GM19324 (cell line): ENCODE measurements at regions not wholly inside any gene's neighbourhood (a gene's known extent, or its start where the extent isn't known, plus 50 kb on each side); places are given as distances from the start of the nearest gene placed in this dataset.

Experiments
- ATAC-seq: cut with Tn5 transposase; IDR thresholded peaks from one replicate; pipeline ENCODE4 v1.9.1; 2021; ENCODE audit warnings: mild to moderate bottlenecking, moderate library complexity; ENCODE audit not compliant: unreplicated experiment, low FRiP score

- no peak for ATAC-seq
Observed at GRCh38 chr10:25661632-25662031, 272.4 kb upstream of the MYO3A start.

- no peak for ATAC-seq
Observed at GRCh38 chr10:25666276-25666675, 267.8 kb upstream of the MYO3A start.

GRCh38 chr10:25675204-25675603 is 258.8 kb upstream of the MYO3A start:
- no peak for ATAC-seq

GRCh38 chr10:25675615-25676014 is 258.4 kb upstream of the MYO3A start:
- ATAC-seq, result no peak

GRCh38 chr10:25678220-25678619 is 255.8 kb upstream of the MYO3A start:
- no peak for ATAC-seq

- ATAC-seq, result no peak
Observed at GRCh38 chr10:25678666-25679065, 255.4 kb upstream of the MYO3A start.

- no peak for ATAC-seq
Observed at GRCh38 chr10:25682203-25682851, 251.7 kb upstream of the MYO3A start.

GRCh38 chr10:25683344-25683743 is 250.7 kb upstream of the MYO3A start:
- no peak for ATAC-seq

GRCh38 chr10:25687521-25687920 is 246.5 kb upstream of the MYO3A start:
- no peak for ATAC-seq

GRCh38 chr10:25689346-25690100 is 244.5 kb upstream of the MYO3A start:
- no peak for ATAC-seq

- ATAC-seq, result no peak
Observed at GRCh38 chr10:25692761-25693160, 241.3 kb upstream of the MYO3A start.

- ATAC-seq, result no peak
Observed at GRCh38 chr10:25694206-25694933, 239.7 kb upstream of the MYO3A start.

- ATAC-seq, result no peak
Observed at GRCh38 chr10:25694971-25695370, 239.1 kb upstream of the MYO3A start.

GRCh38 chr10:25695586-25695985 is 238.4 kb upstream of the MYO3A start:
- no peak for ATAC-seq

GRCh38 chr10:25696013-25696708 is 237.9 kb upstream of the MYO3A start:
- no peak for ATAC-seq

- no peak for ATAC-seq
Observed at GRCh38 chr10:25697412-25697811, 236.6 kb upstream of the MYO3A start.

- ATAC-seq, result no peak
Observed at GRCh38 chr10:25698638-25699037, 235.4 kb upstream of the MYO3A start.

GRCh38 chr10:25699631-25700030 is 234.4 kb upstream of the MYO3A start:
- ATAC-seq, result no peak

- ATAC-seq, result no peak
Observed at GRCh38 chr10:25701652-25702051, 232.4 kb upstream of the MYO3A start.

GRCh38 chr10:25704622-25705021 is 229.4 kb upstream of the MYO3A start:
- ATAC-seq, result no peak

GRCh38 chr10:25707572-25707971 is 226.5 kb upstream of the MYO3A start:
- no peak for ATAC-seq
